IMR-90 (cell line): ENCODE measurements at regions not wholly inside any gene's neighbourhood (a gene's known extent, or its start where the extent isn't known, plus 50 kb on each side); places are given as distances from the start of the nearest gene placed in this dataset.

Experiments used
- ATAC-seq: fragments of 200-7000 bp; cut with Tn5 transposase; 2 replicates; pipeline ENCODE4 v1.9.1; 2020; ENCODE audit warnings: low read depth, mild to moderate bottlenecking, moderate library complexity
- BruUV-seq: library from RNA; stranded (reverse); fragments of 400-500 nt; replicated peaks from 2 replicates; lab custom pipeline; 2021; lab: Mats Ljungman, UMichigan
- CTCF ChIA-PET: fragments of 300-600 bp; formaldehyde crosslinking; extraction: SDS; loops from one replicate; lab custom pipeline; 2021; ENCODE audit warnings: antibody characterized with exemption; lab: Yijun Ruan, JAX
- POLR2A ChIA-PET: fragments of 300-600 bp; sonication (Branson Sonifier 250); formaldehyde crosslinking; loops from one replicate; lab custom pipeline; 2022; ENCODE audit warnings: antibody characterized with exemption; ENCODE audit not compliant: unreplicated experiment; lab: Charles Lee
- DNase-seq: peaks from one replicate; pipeline ENCODE4 v3.0.0; 2013
- H2AFZ ChIP-seq: replicated peaks from 2 replicates; pipeline ENCODE3; 2013; ENCODE audit warnings: low read length, mild to moderate bottlenecking; ENCODE audit not compliant: poor library complexity
- H2AK5ac ChIP-seq: 2 replicates; pipeline ENCODE4 v1.6.1; 2013; ENCODE audit warnings: low read depth, low read length, inconsistent platforms
- H2AK9ac ChIP-seq: replicated peaks from 2 replicates; pipeline ENCODE3; 2013; ENCODE audit warnings: mild to moderate bottlenecking, low read depth, low read length, moderate library complexity; ENCODE audit not compliant: poor library complexity
- H2BK120ac ChIP-seq: 2 replicates; pipeline ENCODE4 v1.6.1; 2013; ENCODE audit warnings: low read depth, low read length, inconsistent platforms
- H2BK15ac ChIP-seq: 3 replicates; pipeline ENCODE4 v1.6.1; 2013; ENCODE audit warnings: low read depth, low read length, inconsistent platforms
- H2BK20ac ChIP-seq: 2 replicates; pipeline ENCODE4 v1.6.1; 2013; ENCODE audit warnings: low read depth, mild to moderate bottlenecking, inconsistent platforms, low read length, moderate library complexity
- H2BK5ac ChIP-seq: 2 replicates; pipeline ENCODE4 v1.6.1; 2013; ENCODE audit warnings: mild to moderate bottlenecking, low read depth, low read length, inconsistent platforms; ENCODE audit not compliant: poor library complexity, severe bottlenecking
- H3K14ac ChIP-seq: replicated peaks from 2 replicates; pipeline ENCODE4 v1.6.1; 2013; ENCODE audit warnings: low read depth, low read length, inconsistent platforms
- H3K18ac ChIP-seq: 2 replicates; pipeline ENCODE4 v1.6.1; 2013; ENCODE audit warnings: low read depth, low read length, control low read depth
- H3K23ac ChIP-seq: 2 replicates; pipeline ENCODE4 v1.6.1; 2013; ENCODE audit warnings: low read depth, low read length, inconsistent platforms
- H3K27ac ChIP-seq: 2 replicates; pipeline ENCODE4 v1.5.1; 2013; ENCODE audit warnings: mild to moderate bottlenecking, control low read depth, low read length; ENCODE audit not compliant: insufficient read depth
- H3K27me3 ChIP-seq: 2 replicates; pipeline ENCODE4 v1.6.1; 2013; ENCODE audit warnings: low read length; ENCODE audit not compliant: control insufficient read depth, insufficient read depth
- H3K36me3 ChIP-seq: 2 replicates; pipeline ENCODE4 v1.6.1; 2013; ENCODE audit warnings: low read length, mixed read lengths; ENCODE audit not compliant: control insufficient read depth, insufficient read depth
- H3K4ac ChIP-seq: 2 replicates; pipeline ENCODE4 v1.6.1; 2013; ENCODE audit warnings: low read depth, low read length, inconsistent platforms
- H3K4me1 ChIP-seq: 2 replicates; pipeline ENCODE4 v1.6.1; 2013; ENCODE audit warnings: low read length, mixed read lengths; ENCODE audit not compliant: control insufficient read depth, insufficient read depth
- H3K4me2 ChIP-seq: 2 replicates; pipeline ENCODE4 v1.6.1; 2013; ENCODE audit warnings: low read depth, mild to moderate bottlenecking, control low read depth, low read length, moderate library complexity
- H3K4me3 ChIP-seq: 2 replicates; pipeline ENCODE4 v1.5.1; 2013; ENCODE audit warnings: low read depth, mild to moderate bottlenecking, control low read depth, low read length, moderate library complexity; ENCODE audit not compliant: insufficient read depth
- H3K56ac ChIP-seq: 2 replicates; pipeline ENCODE4 v1.6.1; 2013; ENCODE audit warnings: low read length, inconsistent platforms; ENCODE audit not compliant: insufficient read depth; ENCODE audit errors: extremely low read depth
- H3K79me1 ChIP-seq, 2 experiments: 2 replicates each; pipeline ENCODE4 v1.6.1; 2013; ENCODE audit warnings: low read length in 2 of 2, inconsistent platforms in 1 of 2, low read depth in 1 of 2
- H3K9ac ChIP-seq: 2 replicates; pipeline ENCODE4 v1.6.1; 2013; ENCODE audit warnings: low read depth, low read length, control low read depth
- H3K9me1 ChIP-seq: 2 replicates; pipeline ENCODE4 v1.6.1; 2013; ENCODE audit warnings: low read length, inconsistent platforms; ENCODE audit not compliant: insufficient read depth
- H3K9me3 ChIP-seq: 2 replicates; pipeline ENCODE4 v1.6.1; 2013; ENCODE audit warnings: low read length; ENCODE audit not compliant: control insufficient read depth, insufficient read depth
- H4K20me1 ChIP-seq: 2 replicates; pipeline ENCODE4 v1.6.1; 2013; ENCODE audit warnings: low read length, inconsistent platforms; ENCODE audit not compliant: insufficient read depth
- H4K5ac ChIP-seq: 2 replicates; pipeline ENCODE4 v1.6.1; 2013; ENCODE audit warnings: mild to moderate bottlenecking, low read depth, low read length, control low read depth
- H4K8ac ChIP-seq, 2 experiments: 2 replicates each; pipeline ENCODE4 v1.6.1; 2013; ENCODE audit warnings: low read depth in 2 of 2, low read length in 2 of 2, control low read depth in 1 of 2, inconsistent platforms in 1 of 2
- H4K91ac ChIP-seq: 2 replicates; pipeline ENCODE4 v1.6.1; 2013; ENCODE audit warnings: low read depth, low read length, inconsistent platforms; ENCODE audit not compliant: insufficient read depth
- CEBPB ChIP-seq: IDR thresholded peaks from 2 replicates; pipeline ENCODE4 v1.6.1; 2012; ENCODE audit warnings: low read depth, low read length, improper control_type of control experiment
- WGBS, 2 experiments: methylation state at CpG; one replicate each; pipeline versions ENCODE4 v1.1.5 to v1.1.7; 2013; ENCODE audit warnings: missing lambda C conversion rate in 2 of 2; ENCODE audit not compliant: insufficient read length in 1 of 2; ENCODE audit errors: extremely low coverage in 2 of 2; 5-methylcytosine and 5-hydroxymethylcytosine counted together
- dilution Hi-C: fragments of 300-500 bp; cut with HindIII; formaldehyde crosslinking; loops from one replicate; pipeline ENCODE4 v1.14.3; 2018; ENCODE audit warnings: low sequenced_read_pairs; ENCODE audit not compliant: unreplicated experiment
- in situ Hi-C: fragments of 300-500 bp; cut with MboI; formaldehyde crosslinking; loops from 3 replicates; pipeline ENCODE4 v1.14.3; 2019; ENCODE audit warnings: low sequenced_read_pairs, inconsistent platforms, mixed read lengths
- intact Hi-C: fragments of 100-400 bp; cut with micrococcal nuclease; formaldehyde crosslinking; loops from 2 replicates; pipeline ENCODE4 v1.10.0; 2022

- Histone ChIP-seq H3K18ac (no peak overlapping the region), H4K20me1 (no peaks in the 10 kb centered on the region), H3K27me3 (no peaks in the 10 kb centered on the region), H2AFZ (no peak overlapping the region), H3K9me1 (no peaks in the 10 kb centered on the region), H2BK20ac (no peak overlapping the region), H3K4me2 (no peak overlapping the region), H3K4ac (no peak overlapping the region), H3K23ac (no peak overlapping the region), H4K91ac (no peak overlapping the region), H3K4me3 (no peak overlapping the region), H3K4me1 (peaks cover 2% of the 10 kb centered on the region; the same call in 1 of the 2 replicates), H3K56ac (no peak overlapping the region), H3K9ac (no peak overlapping the region), H2AK5ac (no peak overlapping the region), H3K14ac (no peak overlapping the region), H4K8ac (no peak overlapping the region), H3K27ac (no peak overlapping the region), H2BK120ac (no peak overlapping the region), H2AK9ac (peak overlapping the region; percentile 31), H3K9me3 (no peaks in the 10 kb centered on the region), H2BK5ac (no peak overlapping the region), H2BK15ac (no peak overlapping the region), H4K5ac (no peak overlapping the region), H3K79me1 (no peaks in the 10 kb centered on the region), H3K36me3 (no peaks in the 10 kb centered on the region)
- no peak for TF ChIP-seq CEBPB
- POLR2A ChIA-PET = no interaction called here
- ATAC-seq (no peak), DNase-seq (no peak)
- intact Hi-C loops = no loop called here
- WGBS, 2 experiments = 89% methylated on average over 5 of the region's 7 CpGs; no CpG with 5 or more reads in 1 of the 2 experiments
- in situ Hi-C loops = no loop called here
- dilution Hi-C loops = no loop called here
- CTCF ChIA-PET = interaction anchor here (1.0 kb wide), 1 partner anchor 73 kb away, joined by 3 read pairs; no protein-coding TSS in a partner anchor
- BruUV-seq = no TSS peak
These were observed 329.6 kb downstream of the PTEN start for GRCh38 chr10:88193018-88193417.
